Vagina (tissue), 2 donors: ENCODE measurements at regions not wholly inside any gene's neighbourhood (a gene's known extent, or its start where the extent isn't known, plus 50 kb on each side); places are given as distances from the start of the nearest gene placed in this dataset.

Experiments
- POLR2A ChIP-seq, 2 donors: fragments of 450-650 bp; IDR thresholded peaks; one replicate each; pipeline ENCODE4 v1.6.1; 2017; ENCODE audit warnings: antibody characterized with exemption in 2 of 2, mild to moderate bottlenecking in 2 of 2, moderate library complexity in 2 of 2
- POLR2AphosphoS5 ChIP-seq, 2 donors: sonication (generic); formaldehyde crosslinking; IDR thresholded peaks; one replicate each; pipeline ENCODE4 v1.9.0; 2017; ENCODE audit warnings: antibody characterized with exemption in 2 of 2, mild to moderate bottlenecking in 2 of 2, low read depth in 1 of 2; ENCODE audit not compliant: insufficient read depth in 1 of 2
- TF ChIP-seq, protein P1 (sequence below), 3 experiments: fragments of 450-650 bp in 2 of 3; fragments of 200-600 bp in 1 of 3; sonication (generic) in 1 of 3; IDR thresholded peaks; one replicate each; pipeline ENCODE4 v1.5.1; 2017 to 2019; ENCODE audit warnings: antibody characterized with exemption in 3 of 3, mild to moderate bottlenecking in 2 of 3, moderate library complexity in 2 of 3

DNA sequence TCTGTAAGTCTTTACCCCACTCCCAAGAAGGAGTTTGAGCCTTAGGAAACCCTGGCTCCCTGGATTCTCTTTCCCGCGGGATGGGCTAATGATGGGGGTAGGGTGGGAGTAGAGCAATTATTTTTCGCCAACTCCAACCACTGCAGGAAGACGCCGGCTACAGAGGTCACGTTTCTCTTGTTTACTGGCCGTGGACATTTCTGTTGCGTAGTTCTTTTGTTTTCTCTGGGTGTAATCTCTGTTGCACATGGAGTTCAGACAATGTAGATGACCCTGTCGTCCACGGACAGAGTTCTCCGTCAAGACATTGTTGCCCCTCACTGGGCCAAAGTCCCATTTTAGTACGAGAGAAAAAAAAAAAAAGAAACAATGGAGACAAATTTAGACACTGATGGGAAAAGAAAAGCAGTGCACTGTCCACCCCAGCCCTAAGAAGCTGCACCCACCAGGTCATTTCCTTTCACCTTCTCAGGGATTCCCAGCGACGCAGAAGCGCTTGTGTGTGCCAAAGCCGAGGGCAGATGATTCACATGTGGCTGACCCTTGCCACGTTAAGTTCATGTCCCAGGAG, 133.9 kb upstream of the ARGLU1 start:
- TF ChIP-seq POLR2A (IDR thresholded peaks at IDR 0.05) (no peak), POLR2AphosphoS5 (IDR thresholded peaks at IDR 0.05; ENCODE audit: insufficient read depth in 1 of 2, low read depth in 1 of 2) (no peak)
- TF ChIP-seq, protein P1, sequence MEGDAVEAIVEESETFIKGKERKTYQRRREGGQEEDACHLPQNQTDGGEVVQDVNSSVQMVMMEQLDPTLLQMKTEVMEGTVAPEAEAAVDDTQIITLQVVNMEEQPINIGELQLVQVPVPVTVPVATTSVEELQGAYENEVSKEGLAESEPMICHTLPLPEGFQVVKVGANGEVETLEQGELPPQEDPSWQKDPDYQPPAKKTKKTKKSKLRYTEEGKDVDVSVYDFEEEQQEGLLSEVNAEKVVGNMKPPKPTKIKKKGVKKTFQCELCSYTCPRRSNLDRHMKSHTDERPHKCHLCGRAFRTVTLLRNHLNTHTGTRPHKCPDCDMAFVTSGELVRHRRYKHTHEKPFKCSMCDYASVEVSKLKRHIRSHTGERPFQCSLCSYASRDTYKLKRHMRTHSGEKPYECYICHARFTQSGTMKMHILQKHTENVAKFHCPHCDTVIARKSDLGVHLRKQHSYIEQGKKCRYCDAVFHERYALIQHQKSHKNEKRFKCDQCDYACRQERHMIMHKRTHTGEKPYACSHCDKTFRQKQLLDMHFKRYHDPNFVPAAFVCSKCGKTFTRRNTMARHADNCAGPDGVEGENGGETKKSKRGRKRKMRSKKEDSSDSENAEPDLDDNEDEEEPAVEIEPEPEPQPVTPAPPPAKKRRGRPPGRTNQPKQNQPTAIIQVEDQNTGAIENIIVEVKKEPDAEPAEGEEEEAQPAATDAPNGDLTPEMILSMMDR (IDR thresholded peaks at IDR 0.05): no peak
